ENCODE measurements at regions not wholly inside any gene's neighbourhood (a gene's known extent, or its start where the extent isn't known, plus 50 kb on each side); places are given as distances from the start of the nearest gene placed in this dataset.
"Not testable (repeated sequence)": the region's sequence is repeated elsewhere in the genome, so short reads cannot be mapped to it uniquely, and the experiment has no call there.

DNA sequence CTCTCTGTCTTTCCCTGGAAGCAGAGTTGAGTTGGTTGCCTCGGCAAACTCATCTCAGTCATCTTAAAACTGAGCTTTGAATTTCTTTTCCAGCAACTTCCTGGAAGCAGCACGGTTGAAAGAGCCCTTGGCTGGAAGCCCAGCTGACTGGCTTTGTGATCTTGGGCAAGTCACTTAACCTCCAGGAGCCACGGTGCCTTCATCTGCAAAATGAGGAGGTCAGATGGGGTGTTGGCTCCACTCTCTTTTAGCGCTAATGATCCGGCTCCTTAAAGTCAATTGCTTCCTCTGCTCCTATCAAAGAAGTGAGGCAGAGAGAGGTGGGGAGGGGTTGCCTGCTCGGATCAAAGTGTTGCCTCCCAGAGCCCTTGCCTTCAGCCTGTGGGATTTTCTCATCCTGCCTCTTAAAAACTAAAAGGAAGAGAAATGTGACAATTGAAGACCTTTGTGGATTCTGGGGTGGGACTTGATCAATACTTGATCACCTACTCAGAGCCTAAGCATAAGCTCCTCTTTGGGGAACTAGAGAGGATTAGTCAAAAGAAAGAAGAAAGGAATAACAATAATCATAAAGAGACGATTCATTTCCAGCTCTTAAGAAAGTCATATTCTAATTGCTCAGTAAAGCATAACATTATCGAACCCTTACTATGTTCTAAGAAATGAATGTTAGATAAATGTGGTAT lies 86.6 kb downstream of the MYCN start:
- Histone ChIP-seq H3F3A (ENCODE audit: insufficient read depth, low read length) (no peaks in the 10 kb centered on the region), H3K27me3 (ENCODE audit: insufficient read depth, low read length) (no peaks in the 10 kb centered on the region), H4K20me1 (ENCODE audit: insufficient read depth, low read length) (no peaks in the 10 kb centered on the region), H3K4me3 (ENCODE audit: low read depth, low read length, poor library complexity, severe bottlenecking) (no peak overlapping the region), H3K4me2 (ENCODE audit: low read length) (no peak overlapping the region), H3K9me3 (ENCODE audit: low read length) (no peaks in the 10 kb centered on the region), H2AFZ (ENCODE audit: low read length) (no peak overlapping the region), H3K9ac (ENCODE audit: low read length) (no peak overlapping the region), H3K27ac (ENCODE audit: low read depth, low read length, poor library complexity, severe bottlenecking) (no peak overlapping the region), H3K36me3 (ENCODE audit: insufficient read depth, low read length) (no peaks in the 10 kb centered on the region), H3K4me1 (ENCODE audit: insufficient read depth, low read length, severe bottlenecking) (no peaks in the 10 kb centered on the region), H3K9me2 (ENCODE audit: low read depth, low read length) (no peaks in the 10 kb centered on the region), H3K79me2 (ENCODE audit: insufficient read depth, low read length) (no peaks in the 10 kb centered on the region)
- no peak for TF ChIP-seq EZH2 (IDR thresholded peaks at IDR 0.05; ENCODE audit: borderline replicate concordance, low read length)
- TF ChIP-seq, protein P1, sequence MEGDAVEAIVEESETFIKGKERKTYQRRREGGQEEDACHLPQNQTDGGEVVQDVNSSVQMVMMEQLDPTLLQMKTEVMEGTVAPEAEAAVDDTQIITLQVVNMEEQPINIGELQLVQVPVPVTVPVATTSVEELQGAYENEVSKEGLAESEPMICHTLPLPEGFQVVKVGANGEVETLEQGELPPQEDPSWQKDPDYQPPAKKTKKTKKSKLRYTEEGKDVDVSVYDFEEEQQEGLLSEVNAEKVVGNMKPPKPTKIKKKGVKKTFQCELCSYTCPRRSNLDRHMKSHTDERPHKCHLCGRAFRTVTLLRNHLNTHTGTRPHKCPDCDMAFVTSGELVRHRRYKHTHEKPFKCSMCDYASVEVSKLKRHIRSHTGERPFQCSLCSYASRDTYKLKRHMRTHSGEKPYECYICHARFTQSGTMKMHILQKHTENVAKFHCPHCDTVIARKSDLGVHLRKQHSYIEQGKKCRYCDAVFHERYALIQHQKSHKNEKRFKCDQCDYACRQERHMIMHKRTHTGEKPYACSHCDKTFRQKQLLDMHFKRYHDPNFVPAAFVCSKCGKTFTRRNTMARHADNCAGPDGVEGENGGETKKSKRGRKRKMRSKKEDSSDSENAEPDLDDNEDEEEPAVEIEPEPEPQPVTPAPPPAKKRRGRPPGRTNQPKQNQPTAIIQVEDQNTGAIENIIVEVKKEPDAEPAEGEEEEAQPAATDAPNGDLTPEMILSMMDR (IDR thresholded peaks at IDR 0.05; ENCODE audit: low read length) = no peak

DNA sequence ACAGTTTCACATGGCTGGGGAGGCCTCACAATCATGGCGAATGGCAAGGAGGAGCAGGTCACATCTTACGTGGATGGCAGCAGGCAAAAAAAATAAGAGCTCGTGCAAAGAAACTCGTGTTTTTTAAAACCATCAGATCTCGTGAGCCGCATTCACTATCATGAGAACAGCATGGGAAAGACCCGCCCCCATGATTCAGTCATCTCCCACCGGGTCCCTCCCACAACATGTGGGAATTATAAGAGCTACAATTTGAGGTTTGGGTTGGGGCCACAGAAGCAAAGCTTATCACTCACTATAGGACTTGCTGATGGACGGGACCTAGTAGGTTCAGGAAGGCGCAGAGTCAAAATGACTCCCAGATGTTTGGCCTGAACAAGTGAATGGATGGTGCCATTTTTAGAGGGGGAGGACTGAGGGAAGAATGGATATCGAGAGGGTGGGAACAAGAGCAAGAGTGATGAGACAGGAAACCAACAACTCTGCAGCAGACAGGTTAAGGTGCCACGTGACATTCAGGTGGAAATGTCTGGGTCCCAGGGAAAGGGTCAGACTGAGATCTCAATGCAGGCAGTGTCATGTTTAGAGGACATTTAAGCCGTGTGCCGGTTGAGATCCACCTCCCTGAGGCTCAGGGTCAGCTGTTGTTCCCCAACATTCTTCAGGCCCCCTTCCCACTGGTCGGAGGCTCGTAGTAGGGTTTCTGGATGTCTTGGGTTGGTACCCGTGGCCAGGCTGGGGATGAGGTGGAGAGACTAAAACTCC lies 85.7 kb downstream of the MYCN start:
- TF ChIP-seq EZH2 (IDR thresholded peaks at IDR 0.05; ENCODE audit: borderline replicate concordance, low read length) = no peak
- no peaks in the 10 kb centered on the region for H3K27me3 ChIP-seq (ENCODE audit: insufficient read depth, low read length)

DNA sequence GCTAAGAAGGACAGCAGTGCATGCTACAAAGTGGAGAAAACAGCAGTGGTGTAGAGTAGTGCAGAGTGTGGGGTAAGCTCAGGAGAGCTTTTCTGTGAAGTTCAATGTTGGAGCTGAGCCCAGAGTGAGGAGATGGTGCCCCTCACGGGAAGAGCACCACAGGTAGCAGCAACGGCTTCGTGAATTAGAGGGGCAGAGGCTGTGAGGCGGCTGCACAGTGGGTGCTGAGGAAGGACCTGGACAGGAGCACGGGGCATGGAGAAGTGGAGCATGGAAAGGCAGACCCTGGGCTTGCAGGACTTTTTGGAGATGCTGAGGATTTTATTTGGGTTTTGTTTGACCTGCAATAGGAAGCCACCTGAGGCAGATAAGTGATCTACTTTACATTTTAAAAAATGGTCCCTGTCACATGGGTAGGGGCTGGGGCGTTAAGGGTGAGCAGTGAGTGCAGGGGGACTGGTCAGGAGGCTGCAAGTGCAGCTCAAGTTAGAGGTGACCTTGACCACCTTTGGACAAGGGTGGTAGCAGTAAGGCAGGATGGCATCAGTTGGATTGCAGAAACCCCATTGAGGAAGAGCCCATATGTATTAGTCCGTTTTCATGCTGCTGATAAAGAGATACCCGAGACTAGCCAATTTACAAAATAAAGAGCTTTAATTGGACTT lies 85.0 kb downstream of the MYCN start:
- Histone ChIP-seq H3K79me2 (ENCODE audit: insufficient read depth, low read length) (no peaks in the 10 kb centered on the region), H3K4me1 (ENCODE audit: insufficient read depth, low read length, severe bottlenecking) (no peaks in the 10 kb centered on the region), H3K9ac (ENCODE audit: low read length) (no peak overlapping the region), H2AFZ (ENCODE audit: low read length) (no peak overlapping the region), H4K20me1 (ENCODE audit: insufficient read depth, low read length) (no peaks in the 10 kb centered on the region), H3K36me3 (ENCODE audit: insufficient read depth, low read length) (no peaks in the 10 kb centered on the region), H3K27ac (ENCODE audit: low read depth, low read length, poor library complexity, severe bottlenecking) (no peak overlapping the region), H3K9me3 (ENCODE audit: low read length) (no peaks in the 10 kb centered on the region), H3K4me3 (ENCODE audit: low read depth, low read length, poor library complexity, severe bottlenecking) (no peak overlapping the region), H3K9me2 (ENCODE audit: low read depth, low read length) (no peaks in the 10 kb centered on the region), H3K27me3 (ENCODE audit: insufficient read depth, low read length) (no peaks in the 10 kb centered on the region), H3F3A (ENCODE audit: insufficient read depth, low read length) (no peaks in the 10 kb centered on the region), H3K4me2 (ENCODE audit: low read length) (no peak overlapping the region)
- TF ChIP-seq, protein P1 (IDR thresholded peaks at IDR 0.05; ENCODE audit: low read length) = no peak
- TF ChIP-seq EZH2 (IDR thresholded peaks at IDR 0.05; ENCODE audit: borderline replicate concordance, low read length) = no peak

More for the DNA sequence above, 85.7 kb downstream of the MYCN start:
- Histone ChIP-seq H3K79me2 (ENCODE audit: insufficient read depth, low read length) (no peaks in the 10 kb centered on the region), H3K4me2 (ENCODE audit: low read length) (no peak overlapping the region), H3K9me3 (ENCODE audit: low read length) (no peaks in the 10 kb centered on the region), H3K4me1 (ENCODE audit: insufficient read depth, low read length, severe bottlenecking) (no peaks in the 10 kb centered on the region), H4K20me1 (ENCODE audit: insufficient read depth, low read length) (no peaks in the 10 kb centered on the region), H2AFZ (ENCODE audit: low read length) (no peak overlapping the region), H3K9ac (ENCODE audit: low read length) (no peak overlapping the region), H3K4me3 (ENCODE audit: low read depth, low read length, poor library complexity, severe bottlenecking) (no peak overlapping the region), H3K36me3 (ENCODE audit: insufficient read depth, low read length) (no peaks in the 10 kb centered on the region), H3K27ac (ENCODE audit: low read depth, low read length, poor library complexity, severe bottlenecking) (no peak overlapping the region), H3K9me2 (ENCODE audit: low read depth, low read length) (no peaks in the 10 kb centered on the region), H3F3A (ENCODE audit: insufficient read depth, low read length) (no peaks in the 10 kb centered on the region)

DNA sequence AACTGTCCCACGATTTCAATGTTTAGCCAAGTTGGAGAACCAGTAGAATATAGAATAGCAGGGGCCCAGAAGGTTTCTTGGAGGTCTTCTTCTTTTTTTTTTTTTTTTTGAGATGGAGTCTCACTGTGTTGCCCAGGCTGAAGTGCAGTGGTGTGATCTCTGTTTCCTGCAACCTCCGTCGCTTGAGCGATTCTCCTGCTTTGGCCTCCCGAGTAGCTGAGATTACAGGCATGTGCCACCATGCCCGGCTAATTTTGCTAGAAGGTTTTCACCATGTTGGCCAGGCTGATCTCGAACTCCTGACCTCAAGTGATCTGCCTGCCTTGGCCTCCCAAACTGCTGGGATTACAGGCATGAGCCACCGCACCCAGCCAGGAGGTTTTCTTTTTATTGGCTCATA lies 84.3 kb downstream of the MYCN start:
- H3K27me3 ChIP-seq (ENCODE audit: insufficient read depth, low read length); H3F3A ChIP-seq (ENCODE audit: insufficient read depth, low read length); H3K9me2 ChIP-seq (ENCODE audit: low read depth, low read length); H3K4me3 ChIP-seq (ENCODE audit: low read depth, low read length, poor library complexity, severe bottlenecking); H3K4me2 ChIP-seq (ENCODE audit: low read length); H3K79me2 ChIP-seq (ENCODE audit: insufficient read depth, low read length); H3K4me1 ChIP-seq (ENCODE audit: insufficient read depth, low read length, severe bottlenecking); H3K9me3 ChIP-seq (ENCODE audit: low read length); H3K36me3 ChIP-seq (ENCODE audit: insufficient read depth, low read length); H4K20me1 ChIP-seq (ENCODE audit: insufficient read depth, low read length); H2AFZ ChIP-seq (ENCODE audit: low read length); H3K9ac ChIP-seq (ENCODE audit: low read length); H3K27ac ChIP-seq (ENCODE audit: low read depth, low read length, poor library complexity, severe bottlenecking): not testable (repeated sequence)
